Endothelial cell of umbilical vein (primary cell): ENCODE measurements at regions not wholly inside any gene's neighbourhood (a gene's known extent, or its start where the extent isn't known, plus 50 kb on each side); places are given as distances from the start of the nearest gene placed in this dataset.

Experiments used
- BruUV-seq: library from RNA; stranded (reverse); fragments of 400-500 nt; replicated peaks from 2 replicates; lab custom pipeline; 2021; lab: Mats Ljungman, UMichigan
- CTCF ChIA-PET: fragments of 300-600, 350-600 bp; sonication (Branson Sonifier 250); formaldehyde crosslinking; loops from one replicate; lab custom pipeline; 2021; ENCODE audit warnings: antibody characterized with exemption, inconsistent platforms; lab: Charles Lee
- POLR2A ChIA-PET: fragments of 300-600, 350-600 bp; sonication (Branson Sonifier 250); formaldehyde crosslinking; loops from one replicate; lab custom pipeline; 2021; ENCODE audit warnings: antibody characterized with exemption, inconsistent platforms; lab: Charles Lee
- DNase-seq: peaks from one replicate; pipeline ENCODE4 v3.0.0-alpha.2; 2011; ENCODE audit warnings: low read depth, low spot score
- FAIRE-seq: peaks from 2 replicates; lab custom pipeline; 2011; peaks lifted over from hg19 to GRCh38; lab: Jason Lieb, UNC
- H2AFZ ChIP-seq: 2 replicates; pipeline ENCODE4 v1.6.0; 2012; ENCODE audit warnings: low read depth, low read length, control low read depth, inconsistent platforms
- H3K27ac ChIP-seq: 2 replicates; pipeline ENCODE4 v1.5.1; 2011; ENCODE audit warnings: low read depth, mild to moderate bottlenecking, control low read depth, low read length, moderate library complexity; ENCODE audit not compliant: insufficient read depth
- H3K27me3 ChIP-seq, 2 experiments: 2 replicates each; pipeline versions ENCODE4 v1.6.0 to v1.6.1; 2011; ENCODE audit warnings: low read length in 2 of 2, mixed read lengths in 1 of 2; ENCODE audit not compliant: control insufficient read depth in 2 of 2, insufficient read depth in 2 of 2
- H3K36me3 ChIP-seq, 2 experiments: 2 replicates in 1 of 2; 3 replicates in 1 of 2; pipeline ENCODE4 v1.5.1; 2011; ENCODE audit warnings: low read length in 2 of 2, mild to moderate bottlenecking in 1 of 2, moderate library complexity in 1 of 2; ENCODE audit not compliant: control insufficient read depth in 2 of 2, insufficient read depth in 2 of 2; ENCODE audit errors: extremely low read depth in 1 of 2
- H3K4me1 ChIP-seq: 3 replicates; pipeline ENCODE4 v1.5.1; 2011; ENCODE audit warnings: mild to moderate bottlenecking, low read length; ENCODE audit not compliant: control insufficient read depth, insufficient read depth; ENCODE audit errors: extremely low read depth
- H3K4me2 ChIP-seq: 2 replicates; pipeline ENCODE4 v1.6.1; 2011; ENCODE audit warnings: low read length, control low read depth, mixed read lengths; ENCODE audit not compliant: insufficient read depth
- H3K4me3 ChIP-seq, 3 experiments: fragments of 200-600 bp in 1 of 3; sonication (generic), shearing (Covaris generic) in 1 of 3; replicated peaks in 1 of 3; 2 replicates each; pipeline ENCODE4 v1.5.1; 2011 to 2016; ENCODE audit warnings: control low read depth in 3 of 3, low read length in 3 of 3, mild to moderate bottlenecking in 2 of 3, inconsistent platforms in 1 of 3, low read depth in 1 of 3, moderate library complexity in 1 of 3; ENCODE audit not compliant: insufficient read depth in 1 of 3
- H3K79me2 ChIP-seq: 2 replicates; pipeline ENCODE4 v1.6.0; 2012; ENCODE audit warnings: low read length, inconsistent platforms; ENCODE audit not compliant: control insufficient read depth, insufficient read depth
- H3K9ac ChIP-seq: replicated peaks from 2 replicates; pipeline ENCODE3; 2011; ENCODE audit warnings: low read length, control low read depth; ENCODE audit not compliant: insufficient read depth; ENCODE audit errors: extremely low read depth
- H3K9me1 ChIP-seq: replicated peaks from 3 replicates; pipeline ENCODE4 v1.6.0; 2011; ENCODE audit warnings: mild to moderate bottlenecking, low read length; ENCODE audit not compliant: control insufficient read depth, insufficient read depth; ENCODE audit errors: extremely low read depth
- H3K9me3 ChIP-seq: replicated peaks from 2 replicates; pipeline ENCODE4 v1.5.1; 2012; ENCODE audit warnings: low read length, inconsistent platforms; ENCODE audit not compliant: control insufficient read depth, insufficient read depth
- H4K20me1 ChIP-seq: replicated peaks from 2 replicates; pipeline ENCODE3; 2011; ENCODE audit warnings: mild to moderate bottlenecking, low read length; ENCODE audit not compliant: control insufficient read depth, insufficient read depth; ENCODE audit errors: extremely low read depth
- CTCF ChIP-seq, 2 donors: IDR thresholded peaks; 1 replicate in 1 of 2; 2 replicates in 1 of 2; pipeline ENCODE4 v1.5.1; 2011; ENCODE audit warnings: low read length in 2 of 2, mild to moderate bottlenecking in 2 of 2, moderate library complexity in 2 of 2, control low read depth in 1 of 2, inconsistent platforms in 1 of 2, low read depth in 1 of 2; ENCODE audit not compliant: insufficient read depth in 1 of 2; ENCODE audit errors: extremely low read depth in 1 of 2
- EZH2 ChIP-seq: IDR thresholded peaks from 2 replicates; pipeline ENCODE4 v1.6.1; 2012; ENCODE audit warnings: borderline replicate concordance, low read depth, mild to moderate bottlenecking, moderate library complexity, low read length, inconsistent platforms; ENCODE audit not compliant: severe bottlenecking
- FOS ChIP-seq: IDR thresholded peaks from 2 replicates; pipeline ENCODE4 v1.6.1; 2011; ENCODE audit warnings: mild to moderate bottlenecking, low read length, moderate library complexity, borderline replicate concordance; ENCODE audit not compliant: insufficient read depth
- GATA2 ChIP-seq: IDR thresholded peaks from 2 replicates; pipeline ENCODE4 v1.7.0; 2011; ENCODE audit warnings: low read depth, mild to moderate bottlenecking, moderate library complexity, mixed read lengths, low read length; ENCODE audit not compliant: insufficient read length, insufficient read depth
- JUN ChIP-seq: IDR thresholded peaks from 2 replicates; pipeline ENCODE4 v1.6.1; 2011; ENCODE audit warnings: borderline replicate concordance, low read depth; ENCODE audit not compliant: insufficient read length, insufficient read depth
- MAX ChIP-seq: IDR thresholded peaks from 2 replicates; pipeline ENCODE4 v1.6.1; 2011; ENCODE audit not compliant: insufficient read depth, insufficient read length
- MYC ChIP-seq: IDR thresholded peaks from one replicate; pipeline ENCODE4 v1.6.1; 2011; ENCODE audit warnings: mild to moderate bottlenecking, low read depth, low read length
- POLR2A ChIP-seq: IDR thresholded peaks from 2 replicates; pipeline ENCODE4 v1.6.1; 2012; ENCODE audit warnings: low read depth, mild to moderate bottlenecking, control low read depth, low read length
- POLR2AphosphoS5 ChIP-seq: IDR thresholded peaks from 2 replicates; pipeline ENCODE4 v1.6.1; 2012; ENCODE audit warnings: low read depth, mild to moderate bottlenecking, control low read depth, low read length, moderate library complexity; ENCODE audit not compliant: insufficient read depth
- dilution Hi-C: fragments of 300-500 bp; cut with MboI; formaldehyde crosslinking; loops from one replicate; pipeline ENCODE4 v1.15.0; 2019; ENCODE audit warnings: low sequenced_read_pairs; ENCODE audit not compliant: extremely low pct_ligation_motif_present
- intact Hi-C: fragments of 100-400 bp; cut with micrococcal nuclease; formaldehyde crosslinking; loops from one replicate; pipeline ENCODE4 v1.10.0; 2022

DNA sequence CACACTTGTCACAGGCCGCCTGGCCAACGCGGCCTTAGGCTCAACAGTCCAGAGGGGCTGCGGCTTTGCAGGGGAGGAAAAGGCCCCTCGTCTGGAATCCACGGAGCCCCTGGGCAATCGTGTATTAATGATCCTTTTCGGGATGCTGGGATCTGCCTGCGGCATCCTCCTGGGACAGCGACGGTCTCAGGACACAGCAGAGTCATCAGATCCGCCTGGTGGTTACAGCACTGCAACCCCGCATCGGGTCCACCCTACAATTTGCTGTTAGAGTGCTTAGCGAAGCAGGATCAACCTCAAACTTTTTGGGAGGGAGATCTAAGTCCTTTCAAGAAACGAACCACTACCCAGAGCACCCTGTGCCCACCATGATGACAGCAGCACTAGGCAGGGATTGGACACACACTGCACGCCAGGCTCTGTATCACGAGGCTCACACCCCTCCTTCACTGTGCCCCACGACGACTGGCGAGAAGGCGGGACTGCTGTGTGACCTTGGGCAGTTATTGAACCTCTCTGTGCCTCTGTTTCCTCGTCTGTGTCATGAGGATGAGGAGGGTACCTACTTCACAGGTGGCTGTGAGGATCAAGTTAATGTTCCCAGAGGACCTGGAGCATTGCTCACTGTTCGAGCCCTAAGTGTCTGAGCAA lies 100.4 kb upstream of the COL5A1 start:
- H3K4me2 ChIP-seq: no peak overlapping the region
- no peak for TF ChIP-seq FOS
- TF ChIP-seq MYC: no peak
- no peak for TF ChIP-seq EZH2
- TF ChIP-seq GATA2: no peak
- no peak for TF ChIP-seq CTCF (IDR thresholded peaks at IDR 0.05; ENCODE audit: extremely low read depth in 1 of 2, insufficient read depth in 1 of 2, low read depth in 1 of 2, low read length in 2 of 2)
- TF ChIP-seq POLR2AphosphoS5: no peak
- TF ChIP-seq MAX: no peak
- TF ChIP-seq JUN: no peak
- no peak for TF ChIP-seq POLR2A
- H2AFZ ChIP-seq: no peak overlapping the region
- CTCF ChIA-PET: no interaction called here
- H3K9me3 ChIP-seq: no peaks in the 10 kb centered on the region
- DNase-seq (no peak), FAIRE-seq (no peak)
- intact Hi-C loops: no loop called here
- H3K4me1 ChIP-seq: no peaks in the 10 kb centered on the region
- no peaks in the 10 kb centered on the region for H3K27me3 ChIP-seq
- no peak overlapping the region for H3K9ac ChIP-seq
- BruUV-seq: no TSS peak
- dilution Hi-C loops: no loop called here
- H3K79me2 ChIP-seq: no peaks in the 10 kb centered on the region
- POLR2A ChIA-PET: no interaction called here
- H3K9me1 ChIP-seq: no peaks in the 10 kb centered on the region
- H3K36me3 ChIP-seq: no peaks in the 10 kb centered on the region
- no peak overlapping the region for H3K27ac ChIP-seq
- H3K4me3 ChIP-seq: no peak overlapping the region
- H4K20me1 ChIP-seq: no peaks in the 10 kb centered on the region
